ENCODE measurements at regions not wholly inside any gene's neighbourhood (a gene's known extent, or its start where the extent isn't known, plus 50 kb on each side); places are given as distances from the start of the nearest gene placed in this dataset.

- Mint-ChIP-seq H3K4me1 (ENCODE audit: low read depth, unreplicated experiment) (peaks cover 11% of the 10 kb centered on the region), H3K27me3 (ENCODE audit: unreplicated experiment) (peaks cover 20% of the 10 kb centered on the region), H3K9me3 (ENCODE audit: low read depth, unreplicated experiment) (no peaks in the 10 kb centered on the region), H3K27ac (ENCODE audit: unreplicated experiment) (no peak overlapping the region), H3K36me3 (ENCODE audit: insufficient read depth, unreplicated experiment) (no peaks in the 10 kb centered on the region), H3K4me3 (ENCODE audit: low read depth, unreplicated experiment) (no peak overlapping the region)
- no peak for TF ChIP-seq CTCF (IDR thresholded peaks at IDR 0.05; ENCODE audit: unreplicated experiment)
- no TSS peak for BruUV-seq (replicated peaks)
- DNase-seq: no peak
- intact Hi-C loops (cut with micrococcal nuclease; ENCODE audit: unreplicated experiment): loop anchor here (10.0 kb wide), 1 partner anchor 259 kb away; no protein-coding TSS in a partner anchor
- CTCF ChIA-PET: no interaction called here
Observed at GRCh38 chr10:78935697-78936407, 132.9 kb upstream of the ZMIZ1 start.

GRCh38 chr10:78936412-78937342 is 132.1 kb upstream of the ZMIZ1 start:
- intact Hi-C loops (cut with micrococcal nuclease; ENCODE audit: unreplicated experiment): loop anchor here (10.0 kb wide), 1 partner anchor 258 kb away; no protein-coding TSS in a partner anchor
- Mint-ChIP-seq H3K4me3 (ENCODE audit: low read depth, unreplicated experiment) (no peak overlapping the region), H3K4me1 (ENCODE audit: low read depth, unreplicated experiment) (peaks cover 8% of the 10 kb centered on the region), H3K27ac (ENCODE audit: unreplicated experiment) (no peak overlapping the region), H3K9me3 (ENCODE audit: low read depth, unreplicated experiment) (no peaks in the 10 kb centered on the region), H3K27me3 (ENCODE audit: unreplicated experiment) (peaks cover 15% of the 10 kb centered on the region), H3K36me3 (ENCODE audit: insufficient read depth, unreplicated experiment) (no peaks in the 10 kb centered on the region)
- CTCF ChIA-PET: no interaction called here
- BruUV-seq (replicated peaks): no TSS peak
- DNase-seq: no peak
- TF ChIP-seq CTCF (IDR thresholded peaks at IDR 0.05; ENCODE audit: unreplicated experiment): no peak

GRCh38 chr10:78937393-78937792 is 131.4 kb upstream of the ZMIZ1 start:
- CTCF ChIA-PET: no interaction called here
- Mint-ChIP-seq H3K4me1 (ENCODE audit: low read depth, unreplicated experiment) (peaks cover 8% of the 10 kb centered on the region), H3K27me3 (ENCODE audit: unreplicated experiment) (peaks cover 9% of the 10 kb centered on the region), H3K36me3 (ENCODE audit: insufficient read depth, unreplicated experiment) (no peaks in the 10 kb centered on the region), H3K9me3 (ENCODE audit: low read depth, unreplicated experiment) (no peaks in the 10 kb centered on the region), H3K4me3 (ENCODE audit: low read depth, unreplicated experiment) (no peak overlapping the region), H3K27ac (ENCODE audit: unreplicated experiment) (no peak overlapping the region)
- BruUV-seq (replicated peaks): no TSS peak
- no peak for TF ChIP-seq CTCF (IDR thresholded peaks at IDR 0.05; ENCODE audit: unreplicated experiment)
- DNase-seq: no peak
- intact Hi-C loops (cut with micrococcal nuclease; ENCODE audit: unreplicated experiment): loop anchor here (10.0 kb wide), 1 partner anchor 257 kb away; no protein-coding TSS in a partner anchor

- peak; percentile 33 for DNase-seq
- intact Hi-C loops (cut with micrococcal nuclease; ENCODE audit: unreplicated experiment): loop anchor here (10.0 kb wide), 1 partner anchor 257 kb away; no protein-coding TSS in a partner anchor
Observed at GRCh38 chr10:78937800-78938694, 130.7 kb upstream of the ZMIZ1 start.

More at GRCh38 chr10:78937800-78938694, 130.7 kb upstream of the ZMIZ1 start:
- Mint-ChIP-seq H3K4me3 (ENCODE audit: low read depth, unreplicated experiment) (no peak overlapping the region), H3K36me3 (ENCODE audit: insufficient read depth, unreplicated experiment) (no peaks in the 10 kb centered on the region), H3K27me3 (ENCODE audit: unreplicated experiment) (peaks cover 9% of the 10 kb centered on the region), H3K4me1 (ENCODE audit: low read depth, unreplicated experiment) (peaks cover 8% of the 10 kb centered on the region), H3K9me3 (ENCODE audit: low read depth, unreplicated experiment) (no peaks in the 10 kb centered on the region), H3K27ac (ENCODE audit: unreplicated experiment) (no peak overlapping the region)
- CTCF ChIA-PET: no interaction called here
- no peak for TF ChIP-seq CTCF (IDR thresholded peaks at IDR 0.05; ENCODE audit: unreplicated experiment)
- BruUV-seq (replicated peaks): no TSS peak
